ENCODE measurements at regions not wholly inside any gene's neighbourhood (a gene's known extent, or its start where the extent isn't known, plus 50 kb on each side); places are given as distances from the start of the nearest gene placed in this dataset.

GRCh38 chr14:87434011-87434410 lies 559.0 kb downstream of the GALC start:
- DNase-seq, result no peak
- Histone ChIP-seq H3K27me3 (no peaks in the 10 kb centered on the region), H3K36me3 (no peaks in the 10 kb centered on the region), H3K9me3 (no peaks in the 10 kb centered on the region), H3K4me3 (no peak overlapping the region), H3K4me1 (no peaks in the 10 kb centered on the region), H3K27ac (no peak overlapping the region)
- no peak for FAIRE-seq
- peak in 1 of 4 donors; percentile 27 for ATAC-seq
- intact Hi-C loops (cut with DNase I), result no loop called here
- WGBS, 2 donors, result 85 to 87% methylated on average over 1 of the region's 1 CpG
- TF ChIP-seq, protein P1, sequence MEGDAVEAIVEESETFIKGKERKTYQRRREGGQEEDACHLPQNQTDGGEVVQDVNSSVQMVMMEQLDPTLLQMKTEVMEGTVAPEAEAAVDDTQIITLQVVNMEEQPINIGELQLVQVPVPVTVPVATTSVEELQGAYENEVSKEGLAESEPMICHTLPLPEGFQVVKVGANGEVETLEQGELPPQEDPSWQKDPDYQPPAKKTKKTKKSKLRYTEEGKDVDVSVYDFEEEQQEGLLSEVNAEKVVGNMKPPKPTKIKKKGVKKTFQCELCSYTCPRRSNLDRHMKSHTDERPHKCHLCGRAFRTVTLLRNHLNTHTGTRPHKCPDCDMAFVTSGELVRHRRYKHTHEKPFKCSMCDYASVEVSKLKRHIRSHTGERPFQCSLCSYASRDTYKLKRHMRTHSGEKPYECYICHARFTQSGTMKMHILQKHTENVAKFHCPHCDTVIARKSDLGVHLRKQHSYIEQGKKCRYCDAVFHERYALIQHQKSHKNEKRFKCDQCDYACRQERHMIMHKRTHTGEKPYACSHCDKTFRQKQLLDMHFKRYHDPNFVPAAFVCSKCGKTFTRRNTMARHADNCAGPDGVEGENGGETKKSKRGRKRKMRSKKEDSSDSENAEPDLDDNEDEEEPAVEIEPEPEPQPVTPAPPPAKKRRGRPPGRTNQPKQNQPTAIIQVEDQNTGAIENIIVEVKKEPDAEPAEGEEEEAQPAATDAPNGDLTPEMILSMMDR (IDR thresholded peaks at IDR 0.05), result no peak

DNA sequence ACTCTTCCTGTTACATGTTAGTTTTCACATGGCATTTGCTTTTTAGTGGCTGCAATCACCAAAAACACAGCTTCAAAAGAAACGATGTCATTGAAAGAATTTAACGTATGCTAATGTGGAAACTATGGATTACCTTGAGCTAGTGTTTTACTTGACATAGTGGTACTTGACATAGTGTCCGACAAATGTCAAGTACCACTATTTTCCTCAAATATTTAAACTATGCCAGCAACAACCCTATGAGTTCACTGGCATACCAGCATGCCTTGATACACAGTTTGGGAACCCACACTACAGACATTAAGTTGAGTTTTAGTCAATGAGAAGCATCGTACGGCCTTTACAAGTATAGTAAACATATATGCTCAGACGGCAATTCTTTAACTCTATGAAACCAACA lies 560.3 kb downstream of the GALC start:
- DNase-seq (no peak), ATAC-seq (no peak), FAIRE-seq (no peak)
- TF ChIP-seq, protein P1 (IDR thresholded peaks at IDR 0.05), result no peak
- Histone ChIP-seq H3K4me3 (no peak overlapping the region), H3K9me3 (no peaks in the 10 kb centered on the region), H3K27me3 (no peaks in the 10 kb centered on the region), H3K36me3 (no peaks in the 10 kb centered on the region), H3K4me1 (no peaks in the 10 kb centered on the region), H3K27ac (no peak overlapping the region)
- intact Hi-C loops (cut with DNase I), result no loop called here
- WGBS, 2 donors, result 87 to 90% methylated on average over 6 of the region's 6 CpGs

DNA sequence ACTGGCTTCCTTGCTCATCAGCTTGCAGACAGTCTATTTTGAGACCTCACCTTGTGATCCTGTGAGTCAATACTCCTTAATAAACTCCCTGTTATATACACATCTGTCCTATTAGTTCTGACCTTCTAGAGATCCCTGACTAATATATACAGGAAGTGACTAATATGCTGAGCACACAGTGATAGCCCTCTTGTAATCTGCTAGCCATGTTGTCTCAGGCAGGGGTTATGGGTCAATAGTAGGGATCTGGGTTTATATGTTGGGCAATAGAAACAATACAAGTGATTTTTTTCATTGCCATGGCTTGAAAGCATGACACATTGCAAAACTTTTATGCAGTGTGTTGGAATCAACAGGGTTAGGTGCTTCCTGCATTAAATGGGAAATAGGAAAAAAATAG lies 562.2 kb downstream of the GALC start:
- TF ChIP-seq, protein P1 (IDR thresholded peaks at IDR 0.05), result no peak
- no peaks in the 10 kb centered on the region for H3K27me3 ChIP-seq
- FAIRE-seq (no peak), DNase-seq (peak in 1 of 6 donors; percentile 18), ATAC-seq (peak in 3 of 4 donors; percentile 38 to 76 (median 50))
- no peaks in the 10 kb centered on the region for H3K4me1 ChIP-seq
- no peaks in the 10 kb centered on the region for H3K36me3 ChIP-seq
- H3K27ac ChIP-seq, result no peak overlapping the region
- intact Hi-C loops (cut with DNase I), result no loop called here
- no peak overlapping the region for H3K4me3 ChIP-seq
- no peaks in the 10 kb centered on the region for H3K9me3 ChIP-seq

DNA sequence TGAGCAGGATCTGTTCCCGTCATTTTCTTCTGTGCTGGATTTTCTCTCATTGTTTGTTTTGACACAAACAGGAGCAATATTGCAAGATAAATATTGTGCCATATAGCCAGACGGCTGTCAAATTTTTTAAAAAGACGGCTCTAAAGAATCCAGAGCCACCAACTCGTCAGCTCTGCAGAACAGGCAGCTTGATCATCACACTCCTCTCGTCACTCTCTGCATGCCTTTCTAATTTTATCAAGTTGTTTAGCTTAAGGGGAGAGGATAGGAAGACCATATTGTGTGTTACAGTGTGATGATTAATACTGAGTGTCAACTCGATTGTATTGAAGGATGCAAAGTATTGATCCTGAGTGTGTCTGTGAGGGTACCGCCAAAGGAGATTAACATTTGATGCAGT lies 562.8 kb downstream of the GALC start:
- intact Hi-C loops (cut with DNase I), result no loop called here
- FAIRE-seq (no peak), DNase-seq (no peak), ATAC-seq (no peak)
- H3K9me3 ChIP-seq, result no peaks in the 10 kb centered on the region
- H3K27me3 ChIP-seq, result no peaks in the 10 kb centered on the region
- no peaks in the 10 kb centered on the region for H3K4me1 ChIP-seq
- H3K36me3 ChIP-seq, result no peaks in the 10 kb centered on the region
- H3K4me3 ChIP-seq, result no peak overlapping the region
- TF ChIP-seq, protein P1 (IDR thresholded peaks at IDR 0.05), result no peak
- H3K27ac ChIP-seq, result no peak overlapping the region
- WGBS, 2 donors, result 22 to 33% methylated on average over 7 of the region's 7 CpGs

- no peak overlapping the region for H3K27ac ChIP-seq
- H3K4me1 ChIP-seq, result no peaks in the 10 kb centered on the region
- FAIRE-seq (no peak), DNase-seq (no peak), ATAC-seq (no peak)
- intact Hi-C loops (cut with DNase I), result no loop called here
- H3K27me3 ChIP-seq, result no peaks in the 10 kb centered on the region
- 90 to 96% methylated on average over 2 of the region's 2 CpGs for WGBS, 2 donors
- TF ChIP-seq, protein P1 (IDR thresholded peaks at IDR 0.05), result no peak
- H3K4me3 ChIP-seq, result no peak overlapping the region
- no peaks in the 10 kb centered on the region for H3K36me3 ChIP-seq
- H3K9me3 ChIP-seq, result no peaks in the 10 kb centered on the region
Observed at GRCh38 chr14:87419925-87420324, 573.1 kb downstream of the GALC start.
